Naive B cell (primary cell): ENCODE measurements at regions not wholly inside any gene's neighbourhood (a gene's known extent, or its start where the extent isn't known, plus 50 kb on each side); places are given as distances from the start of the nearest gene placed in this dataset.

Source experiments
- ATAC-seq, 2 donors: fragments of 150-1000 bp; cut with Tn5 transposase; 2 replicates each; pipeline ENCODE4 v1.10.0; 2021; ENCODE audit warnings: low read depth in 2 of 2, mild to moderate bottlenecking in 2 of 2, moderate library complexity in 2 of 2
- DNase-seq: peaks from one replicate; pipeline ENCODE4 v3.0.0; 2022
- H3K27ac Mint-ChIP-seq, 6 donors: one replicate each; pipeline ENCODE4 v1.8.0; 2020 to 2022; ENCODE audit warnings: mild to moderate bottlenecking in 6 of 6, mixed read lengths in 6 of 6, moderate library complexity in 5 of 6, inconsistent platforms in 2 of 6
- H3K27me3 Mint-ChIP-seq, 3 donors: one replicate each; pipeline ENCODE4 v1.8.0; 2021 to 2022; ENCODE audit warnings: mixed read lengths in 3 of 3, mild to moderate bottlenecking in 1 of 3
- H3K36me3 Mint-ChIP-seq, 2 donors: one replicate each; pipeline ENCODE4 v1.8.0; 2020 to 2022; ENCODE audit warnings: mixed read lengths in 2 of 2, inconsistent platforms in 1 of 2, mild to moderate bottlenecking in 1 of 2
- H3K4me1 Mint-ChIP-seq, 3 donors: one replicate each; pipeline ENCODE4 v1.8.0; 2020 to 2022; ENCODE audit warnings: mixed read lengths in 3 of 3, inconsistent platforms in 1 of 3, mild to moderate bottlenecking in 1 of 3, moderate library complexity in 1 of 3
- H3K4me3 Mint-ChIP-seq, 8 donors: one replicate each; pipeline ENCODE4 v1.8.0; 2020 to 2022; ENCODE audit warnings: mild to moderate bottlenecking in 8 of 8, mixed read lengths in 8 of 8, moderate library complexity in 8 of 8, inconsistent platforms in 2 of 8
- H3K9me3 Mint-ChIP-seq, 7 donors: one replicate each; pipeline ENCODE4 v1.8.0; 2020 to 2022; ENCODE audit warnings: mixed read lengths in 7 of 7, mild to moderate bottlenecking in 5 of 7, inconsistent platforms in 2 of 7, moderate library complexity in 1 of 7

- no peak for ATAC-seq
- Mint-ChIP-seq H3K4me3 (no peak overlapping the region), H3K36me3 (no peaks in the 10 kb centered on the region), H3K9me3 (no peaks in the 10 kb centered on the region), H3K27ac (no peak overlapping the region), H3K27me3 (peaks cover 0 to 4% (median 0%) of the 10 kb centered on the region in 3 donors), H3K4me1 (no peaks in the 10 kb centered on the region)
- DNase-seq = no peak
Observed at GRCh38 chr16:79823639-79824038, 223.1 kb upstream of the MAF start.

DNA sequence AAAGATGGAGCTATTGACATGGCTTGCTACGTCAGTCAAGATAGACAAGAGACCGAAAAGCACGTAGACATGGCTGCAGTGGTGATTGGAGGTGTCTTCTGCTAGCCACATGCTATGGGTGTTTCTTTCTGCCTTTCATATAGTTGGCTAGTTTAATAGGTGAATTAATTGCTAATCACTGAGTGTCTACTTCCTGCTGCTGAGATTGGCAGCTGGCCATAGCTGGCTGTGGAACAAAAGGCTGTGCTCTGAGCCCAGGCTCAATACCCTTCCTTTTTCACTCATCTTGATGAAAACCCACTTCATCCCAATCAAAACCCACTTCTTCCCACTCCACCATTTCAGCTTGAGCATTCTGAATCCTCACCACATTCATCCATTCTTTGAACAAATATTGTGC lies 221.4 kb upstream of the MAF start:
- Mint-ChIP-seq H3K27ac (no peak overlapping the region), H3K4me1 (no peaks in the 10 kb centered on the region), H3K36me3 (no peaks in the 10 kb centered on the region), H3K4me3 (no peak overlapping the region), H3K9me3 (no peaks in the 10 kb centered on the region), H3K27me3 (peaks cover 0 to 4% (median 0%) of the 10 kb centered on the region in 3 donors)
- no peak for DNase-seq
- ATAC-seq = no peak

- Mint-ChIP-seq H3K4me1 (no peaks in the 10 kb centered on the region), H3K36me3 (no peaks in the 10 kb centered on the region), H3K9me3 (peaks cover 0 to 2% (median 0%) of the 10 kb centered on the region in 7 donors), H3K27ac (no peak overlapping the region), H3K4me3 (no peak overlapping the region), H3K27me3 (no peaks in the 10 kb centered on the region)
- ATAC-seq (no peak), DNase-seq (no peak)
Observed at GRCh38 chr16:79816081-79816497, 215.6 kb upstream of the MAF start.

DNA sequence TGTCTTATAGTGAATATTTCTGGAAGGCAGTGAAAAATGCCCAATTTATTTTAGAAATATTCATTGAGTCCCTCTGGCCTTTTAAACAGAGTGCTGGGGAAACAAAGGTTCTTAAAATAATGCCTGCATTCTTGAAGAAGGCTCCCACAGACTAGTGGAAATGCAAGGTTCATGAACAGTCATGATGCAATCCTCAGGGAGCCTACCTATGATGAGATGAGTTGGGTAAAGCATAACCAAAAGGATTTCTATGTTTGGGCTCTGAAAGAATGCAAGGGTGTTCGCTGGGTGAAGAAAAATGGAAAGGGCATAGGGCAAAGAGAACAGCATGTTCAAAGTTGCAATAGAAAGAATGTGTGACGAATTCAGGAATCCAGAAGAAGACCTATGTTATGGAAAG lies 214.5 kb upstream of the MAF start:
- Mint-ChIP-seq H3K4me3 (no peak overlapping the region), H3K36me3 (no peaks in the 10 kb centered on the region), H3K27me3 (no peaks in the 10 kb centered on the region), H3K27ac (no peak overlapping the region), H3K9me3 (peaks cover 0 to 2% (median 0%) of the 10 kb centered on the region in 7 donors), H3K4me1 (no peaks in the 10 kb centered on the region)
- DNase-seq (no peak), ATAC-seq (no peak)

DNA sequence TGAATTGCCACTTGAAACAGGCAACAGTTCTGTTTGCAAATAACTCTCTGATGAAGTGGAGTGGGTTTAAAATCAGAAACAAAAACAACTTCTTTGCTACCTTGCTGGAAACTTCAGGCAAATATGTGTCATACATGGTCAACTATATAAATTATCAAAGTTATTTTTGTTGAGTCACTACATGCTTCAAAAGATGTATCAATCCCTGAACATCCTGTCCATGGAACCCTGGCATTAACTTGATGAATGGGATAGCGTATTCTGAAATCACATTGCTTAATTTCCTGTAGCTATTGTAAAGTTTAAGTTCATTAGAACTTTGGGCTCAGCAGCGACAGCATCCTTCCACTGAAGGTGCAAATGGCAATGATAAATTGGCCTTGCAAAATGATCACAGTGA lies 213.6 kb upstream of the MAF start:
- DNase-seq = no peak
- H3K4me3 Mint-ChIP-seq = no peak overlapping the region
- no peaks in the 10 kb centered on the region for H3K36me3 Mint-ChIP-seq
- H3K27me3 Mint-ChIP-seq = peaks cover 0 to 4% (median 0%) of the 10 kb centered on the region in 3 donors
- H3K4me1 Mint-ChIP-seq = no peaks in the 10 kb centered on the region
- no peak overlapping the region for H3K27ac Mint-ChIP-seq
- no peak for ATAC-seq
- H3K9me3 Mint-ChIP-seq = peaks cover 0 to 4% (median 0%) of the 10 kb centered on the region in 7 donors

DNA sequence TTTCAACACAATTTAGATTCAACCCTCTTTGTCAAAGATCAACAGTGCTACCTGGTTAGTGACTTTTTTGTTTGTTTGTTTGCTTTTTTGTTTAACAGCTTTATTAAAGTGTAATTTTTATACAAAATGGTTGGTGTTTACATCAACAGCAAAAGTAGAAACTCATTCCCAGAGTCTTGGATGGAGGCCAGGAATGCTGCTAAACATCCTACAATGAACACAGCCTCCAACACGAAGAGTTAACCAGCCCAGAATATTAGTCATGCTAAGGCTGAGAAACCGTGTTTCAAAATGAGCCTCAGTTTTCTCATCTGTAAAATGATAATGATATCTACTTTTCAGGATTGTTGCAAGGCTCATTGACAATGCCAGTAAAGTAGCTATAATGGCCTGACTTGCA lies 211.0 kb upstream of the MAF start:
- DNase-seq (no peak), ATAC-seq (no peak)
- peaks cover 0 to 12% (median 6%) of the 10 kb centered on the region in 3 donors for H3K27me3 Mint-ChIP-seq
- H3K4me3 Mint-ChIP-seq = no peak overlapping the region
- no peak overlapping the region for H3K27ac Mint-ChIP-seq
- no peaks in the 10 kb centered on the region for H3K4me1 Mint-ChIP-seq
- H3K36me3 Mint-ChIP-seq = no peaks in the 10 kb centered on the region
- H3K9me3 Mint-ChIP-seq = peaks cover 0 to 8% (median 2%) of the 10 kb centered on the region in 7 donors

- Mint-ChIP-seq H3K27ac (no peak overlapping the region), H3K4me3 (no peak overlapping the region), H3K36me3 (no peaks in the 10 kb centered on the region), H3K9me3 (peaks cover 0 to 8% (median 0%) of the 10 kb centered on the region in 7 donors), H3K4me1 (no peaks in the 10 kb centered on the region), H3K27me3 (peaks cover 0 to 12% (median 6%) of the 10 kb centered on the region in 3 donors)
- DNase-seq (no peak), ATAC-seq (no peak)
Observed at GRCh38 chr16:79810449-79811189, 210.1 kb upstream of the MAF start.

DNA sequence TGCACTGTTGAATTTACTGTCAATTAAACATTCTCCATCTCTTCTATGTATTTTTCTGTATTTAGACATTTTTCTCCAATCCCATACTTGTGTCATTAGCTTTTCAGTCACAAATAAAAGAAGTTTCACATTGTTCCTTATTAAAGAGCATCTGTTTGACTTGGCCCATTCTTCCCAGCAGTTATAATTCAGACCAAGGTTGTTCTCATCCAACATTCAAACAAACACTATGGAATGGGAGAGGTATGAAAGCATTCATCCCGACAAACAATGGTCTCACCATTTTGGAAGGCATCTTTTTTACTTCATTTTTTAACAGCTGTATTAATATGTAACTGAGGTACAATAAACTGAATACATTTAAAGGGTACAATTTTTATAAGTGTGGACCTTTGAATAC lies 208.8 kb upstream of the MAF start:
- H3K27ac Mint-ChIP-seq = no peak overlapping the region
- H3K4me3 Mint-ChIP-seq = no peak overlapping the region
- peaks cover 0 to 12% (median 6%) of the 10 kb centered on the region in 3 donors for H3K27me3 Mint-ChIP-seq
- DNase-seq (no peak), ATAC-seq (no peak)
- H3K9me3 Mint-ChIP-seq = peaks cover 0 to 8% (median 0%) of the 10 kb centered on the region in 7 donors
- H3K4me1 Mint-ChIP-seq = no peaks in the 10 kb centered on the region
- H3K36me3 Mint-ChIP-seq = no peaks in the 10 kb centered on the region

- Mint-ChIP-seq H3K4me3 (no peak overlapping the region), H3K4me1 (no peaks in the 10 kb centered on the region), H3K27me3 (peaks cover 0 to 12% (median 6%) of the 10 kb centered on the region in 3 donors), H3K9me3 (peaks cover 0 to 8% (median 0%) of the 10 kb centered on the region in 7 donors), H3K36me3 (no peaks in the 10 kb centered on the region), H3K27ac (no peak overlapping the region)
- DNase-seq (no peak), ATAC-seq (no peak)
Observed at GRCh38 chr16:79808731-79809130, 208.2 kb upstream of the MAF start.

DNA sequence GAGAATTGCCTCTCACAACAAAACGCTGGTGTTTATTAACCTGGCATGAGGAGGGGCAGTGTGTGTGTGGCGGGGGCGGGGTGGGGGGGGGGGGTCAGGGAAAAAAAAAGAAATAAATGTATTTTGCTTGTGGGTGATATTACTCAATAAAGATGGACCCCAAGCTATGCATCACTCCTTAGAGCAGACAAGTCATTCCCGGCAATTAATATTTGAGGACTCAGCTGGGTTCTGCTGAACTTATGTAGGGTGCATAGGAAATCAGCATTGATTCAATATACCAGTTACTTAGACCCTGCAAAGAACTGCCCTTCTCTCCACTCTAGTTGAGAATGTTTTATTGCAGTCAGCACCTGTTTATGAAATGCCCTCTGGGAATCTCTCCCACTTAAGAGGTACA lies 206.2 kb upstream of the MAF start:
- H3K4me1 Mint-ChIP-seq = no peaks in the 10 kb centered on the region
- ATAC-seq (no peak), DNase-seq (no peak)
- H3K27ac Mint-ChIP-seq = no peak overlapping the region
- peaks cover 0 to 12% (median 6%) of the 10 kb centered on the region in 3 donors for H3K27me3 Mint-ChIP-seq
- no peaks in the 10 kb centered on the region for H3K36me3 Mint-ChIP-seq
- H3K4me3 Mint-ChIP-seq = no peak overlapping the region
- peaks cover 0 to 10% (median 0%) of the 10 kb centered on the region in 7 donors for H3K9me3 Mint-ChIP-seq

- peaks cover 0 to 10% (median 0%) of the 10 kb centered on the region in 7 donors for H3K9me3 Mint-ChIP-seq
- DNase-seq = no peak
- H3K4me1 Mint-ChIP-seq = no peaks in the 10 kb centered on the region
- ATAC-seq = no peak
- H3K4me3 Mint-ChIP-seq = no peak overlapping the region
- H3K27ac Mint-ChIP-seq = no peak overlapping the region
- no peaks in the 10 kb centered on the region for H3K36me3 Mint-ChIP-seq
- peaks cover 0 to 12% (median 6%) of the 10 kb centered on the region in 3 donors for H3K27me3 Mint-ChIP-seq
Observed at GRCh38 chr16:79805621-79806020, 205.1 kb upstream of the MAF start.

GRCh38 chr16:79801646-79802045 lies 201.1 kb upstream of the MAF start:
- Mint-ChIP-seq H3K27ac (peak overlapping the region in 1 of 6 donors; percentile 93), H3K27me3 (no peaks in the 10 kb centered on the region), H3K4me1 (no peaks in the 10 kb centered on the region), H3K36me3 (no peaks in the 10 kb centered on the region), H3K4me3 (no peak overlapping the region), H3K9me3 (peaks cover 0 to 5% (median 0%) of the 10 kb centered on the region in 7 donors)
- ATAC-seq = no peak
- no peak for DNase-seq

GRCh38 chr16:79800016-79800608 lies 199.6 kb upstream of the MAF start:
- H3K27me3 Mint-ChIP-seq = no peaks in the 10 kb centered on the region
- ATAC-seq (no peak), DNase-seq (no peak)
- H3K4me1 Mint-ChIP-seq = no peaks in the 10 kb centered on the region
- peaks cover 0 to 5% (median 0%) of the 10 kb centered on the region in 7 donors for H3K9me3 Mint-ChIP-seq
- H3K4me3 Mint-ChIP-seq = no peak overlapping the region
- no peak overlapping the region for H3K27ac Mint-ChIP-seq
- no peaks in the 10 kb centered on the region for H3K36me3 Mint-ChIP-seq

GRCh38 chr16:79798416-79799053 lies 198.0 kb upstream of the MAF start:
- DNase-seq (no peak), ATAC-seq (no peak)
- Mint-ChIP-seq H3K27ac (no peak overlapping the region), H3K9me3 (peaks cover 0 to 5% (median 0%) of the 10 kb centered on the region in 7 donors), H3K4me3 (no peak overlapping the region), H3K36me3 (no peaks in the 10 kb centered on the region), H3K4me1 (no peaks in the 10 kb centered on the region), H3K27me3 (no peaks in the 10 kb centered on the region)
